ENCODE measurements at regions not wholly inside any gene's neighbourhood (a gene's known extent, or its start where the extent isn't known, plus 50 kb on each side); places are given as distances from the start of the nearest gene placed in this dataset.

DNA sequence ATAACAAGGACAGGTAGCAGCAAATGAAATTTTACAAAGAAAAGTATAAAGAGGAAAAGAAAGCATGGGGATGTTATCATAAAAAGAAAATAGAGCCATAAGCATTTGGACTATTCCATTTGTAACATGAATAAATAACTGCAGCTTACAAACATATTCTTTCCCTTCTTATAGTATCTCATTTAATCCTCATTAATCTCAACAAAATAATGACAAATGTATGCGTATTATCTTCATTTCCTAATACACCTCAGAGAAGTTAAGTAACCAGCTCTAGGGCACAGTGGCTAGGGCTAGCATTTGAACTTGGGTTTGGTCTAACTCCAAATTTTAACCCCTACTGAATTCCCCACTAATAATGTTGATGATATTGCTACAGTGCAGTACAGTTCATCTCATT, 175.5 kb upstream of the POU5F2 start (continued):
- no peak for TF ChIP-seq CBX2 (IDR thresholded peaks at IDR 0.05; ENCODE audit: borderline replicate concordance, low read depth)

DNA sequence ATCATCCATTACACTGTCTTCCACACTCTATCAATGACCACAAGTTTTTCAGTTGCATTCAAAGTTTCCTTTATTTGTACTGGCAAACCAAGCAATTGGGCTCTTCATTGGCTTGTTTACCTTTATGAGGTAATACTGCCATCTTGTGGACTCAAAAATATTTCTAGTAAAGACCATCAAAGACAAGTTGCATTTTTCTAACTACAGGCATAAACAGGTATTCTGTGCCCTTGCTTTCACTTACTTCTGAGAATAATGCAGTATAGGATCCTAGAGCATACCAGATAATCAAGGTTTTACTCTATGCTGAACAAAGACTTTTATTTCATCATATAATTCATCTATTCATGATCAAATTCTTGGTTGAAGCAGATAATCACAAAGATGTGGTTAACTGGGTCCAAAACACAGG, 173.7 kb upstream of the POU5F2 start:
- no peaks in the 10 kb centered on the region for H3K9me3 ChIP-seq
- no peak overlapping the region for H3K27ac ChIP-seq
- DNase-seq (ENCODE audit: low read depth in 1 of 2, low spot score in 1 of 2) (peak in 1 of 2 experiments; percentile 51), ATAC-seq (peak in 1 of 2 experiments; percentile 58; a peak in 1 of 6 replicates), FAIRE-seq (peak; percentile 83)
- no peaks in the 10 kb centered on the region for H3K4me1 ChIP-seq
- CTCF ChIA-PET, result no interaction called here
- H3K4me2 ChIP-seq, result no peak overlapping the region
- POLR2A ChIA-PET, result no interaction called here
- TF ChIP-seq EHMT2 (IDR thresholded peaks at IDR 0.05; ENCODE audit: low read depth), result no peak
- TF ChIP-seq RAD21 (conservative IDR thresholded peaks at IDR 0.05 in 1 of 2, IDR thresholded peaks at IDR 0.05 in 1 of 2), result peak; percentile 64 to 68
- no peak for TF ChIP-seq MYC (IDR thresholded peaks at IDR 0.05; ENCODE audit: borderline replicate concordance, low read length)
- TF ChIP-seq SMC3 (IDR thresholded peaks at IDR 0.05), result peak; percentile 46
- TF ChIP-seq, protein P1, sequence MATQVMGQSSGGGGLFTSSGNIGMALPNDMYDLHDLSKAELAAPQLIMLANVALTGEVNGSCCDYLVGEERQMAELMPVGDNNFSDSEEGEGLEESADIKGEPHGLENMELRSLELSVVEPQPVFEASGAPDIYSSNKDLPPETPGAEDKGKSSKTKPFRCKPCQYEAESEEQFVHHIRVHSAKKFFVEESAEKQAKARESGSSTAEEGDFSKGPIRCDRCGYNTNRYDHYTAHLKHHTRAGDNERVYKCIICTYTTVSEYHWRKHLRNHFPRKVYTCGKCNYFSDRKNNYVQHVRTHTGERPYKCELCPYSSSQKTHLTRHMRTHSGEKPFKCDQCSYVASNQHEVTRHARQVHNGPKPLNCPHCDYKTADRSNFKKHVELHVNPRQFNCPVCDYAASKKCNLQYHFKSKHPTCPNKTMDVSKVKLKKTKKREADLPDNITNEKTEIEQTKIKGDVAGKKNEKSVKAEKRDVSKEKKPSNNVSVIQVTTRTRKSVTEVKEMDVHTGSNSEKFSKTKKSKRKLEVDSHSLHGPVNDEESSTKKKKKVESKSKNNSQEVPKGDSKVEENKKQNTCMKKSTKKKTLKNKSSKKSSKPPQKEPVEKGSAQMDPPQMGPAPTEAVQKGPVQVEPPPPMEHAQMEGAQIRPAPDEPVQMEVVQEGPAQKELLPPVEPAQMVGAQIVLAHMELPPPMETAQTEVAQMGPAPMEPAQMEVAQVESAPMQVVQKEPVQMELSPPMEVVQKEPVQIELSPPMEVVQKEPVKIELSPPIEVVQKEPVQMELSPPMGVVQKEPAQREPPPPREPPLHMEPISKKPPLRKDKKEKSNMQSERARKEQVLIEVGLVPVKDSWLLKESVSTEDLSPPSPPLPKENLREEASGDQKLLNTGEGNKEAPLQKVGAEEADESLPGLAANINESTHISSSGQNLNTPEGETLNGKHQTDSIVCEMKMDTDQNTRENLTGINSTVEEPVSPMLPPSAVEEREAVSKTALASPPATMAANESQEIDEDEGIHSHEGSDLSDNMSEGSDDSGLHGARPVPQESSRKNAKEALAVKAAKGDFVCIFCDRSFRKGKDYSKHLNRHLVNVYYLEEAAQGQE (IDR thresholded peaks at IDR 0.05), result no peak
- no peak for TF ChIP-seq CHD2 (IDR thresholded peaks at IDR 0.05; ENCODE audit: low read length, partially characterized antibody)
- TF ChIP-seq, protein P2, sequence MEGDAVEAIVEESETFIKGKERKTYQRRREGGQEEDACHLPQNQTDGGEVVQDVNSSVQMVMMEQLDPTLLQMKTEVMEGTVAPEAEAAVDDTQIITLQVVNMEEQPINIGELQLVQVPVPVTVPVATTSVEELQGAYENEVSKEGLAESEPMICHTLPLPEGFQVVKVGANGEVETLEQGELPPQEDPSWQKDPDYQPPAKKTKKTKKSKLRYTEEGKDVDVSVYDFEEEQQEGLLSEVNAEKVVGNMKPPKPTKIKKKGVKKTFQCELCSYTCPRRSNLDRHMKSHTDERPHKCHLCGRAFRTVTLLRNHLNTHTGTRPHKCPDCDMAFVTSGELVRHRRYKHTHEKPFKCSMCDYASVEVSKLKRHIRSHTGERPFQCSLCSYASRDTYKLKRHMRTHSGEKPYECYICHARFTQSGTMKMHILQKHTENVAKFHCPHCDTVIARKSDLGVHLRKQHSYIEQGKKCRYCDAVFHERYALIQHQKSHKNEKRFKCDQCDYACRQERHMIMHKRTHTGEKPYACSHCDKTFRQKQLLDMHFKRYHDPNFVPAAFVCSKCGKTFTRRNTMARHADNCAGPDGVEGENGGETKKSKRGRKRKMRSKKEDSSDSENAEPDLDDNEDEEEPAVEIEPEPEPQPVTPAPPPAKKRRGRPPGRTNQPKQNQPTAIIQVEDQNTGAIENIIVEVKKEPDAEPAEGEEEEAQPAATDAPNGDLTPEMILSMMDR (IDR thresholded peaks at IDR 0.05), result peak; percentile 55
- H3K4me3 ChIP-seq, result no peak overlapping the region

DNA sequence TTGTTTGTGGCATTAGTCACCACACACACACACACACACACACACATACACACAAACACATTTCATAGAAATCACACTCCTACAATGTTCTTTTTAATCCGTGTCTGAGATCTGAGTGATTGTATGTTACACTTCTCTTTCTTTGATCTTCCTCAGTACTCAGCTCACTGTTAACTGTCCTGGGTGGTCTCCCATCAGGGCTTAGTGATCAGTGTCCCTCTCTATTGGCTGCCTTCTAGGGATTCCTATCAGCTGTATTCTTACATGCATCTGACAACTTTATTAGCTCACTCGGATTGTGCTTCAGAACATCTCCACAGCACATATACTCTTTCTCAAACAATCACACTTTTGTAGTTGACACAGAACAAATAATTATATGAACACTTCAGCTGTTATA, 170.2 kb upstream of the POU5F2 start:
- POLR2A ChIA-PET, result interaction anchor here (0.6 kb wide), 1 partner anchor 10 kb away, joined by 3 read pairs; no protein-coding TSS in a partner anchor
- Histone ChIP-seq H3K4me2 (no peak overlapping the region), H3K27ac (no peak overlapping the region), H3K9me3 (no peaks in the 10 kb centered on the region), H3K4me1 (no peaks in the 10 kb centered on the region), H3K4me3 (no peak overlapping the region)
- CTCF ChIA-PET, result no interaction called here
- no peak for FAIRE-seq
- 86% methylated on average over 2 of the region's 2 CpGs for WGBS (ENCODE audit: missing lambda C conversion rate)
- ATAC-seq, result no peak
- TF ChIP-seq ZSCAN20 (CRISPR knock-in tag; IDR thresholded peaks at IDR 0.05), result no peak
- TF ChIP-seq SREBF2 (IDR thresholded peaks at IDR 0.05), result no peak
- no peak for TF ChIP-seq MYC (IDR thresholded peaks at IDR 0.05; ENCODE audit: borderline replicate concordance, low read length)
- TF ChIP-seq EHF (CRISPR knock-in tag; IDR thresholded peaks at IDR 0.05), result no peak
- TF ChIP-seq HDAC2 (IDR thresholded peaks at IDR 0.05), result no peak
- TF ChIP-seq RNF2 (IDR thresholded peaks at IDR 0.05; ENCODE audit: borderline replicate concordance, low read depth), result no peak
- no peak for DNase-seq (ENCODE audit: low read depth in 1 of 2, low spot score in 1 of 2)

DNA sequence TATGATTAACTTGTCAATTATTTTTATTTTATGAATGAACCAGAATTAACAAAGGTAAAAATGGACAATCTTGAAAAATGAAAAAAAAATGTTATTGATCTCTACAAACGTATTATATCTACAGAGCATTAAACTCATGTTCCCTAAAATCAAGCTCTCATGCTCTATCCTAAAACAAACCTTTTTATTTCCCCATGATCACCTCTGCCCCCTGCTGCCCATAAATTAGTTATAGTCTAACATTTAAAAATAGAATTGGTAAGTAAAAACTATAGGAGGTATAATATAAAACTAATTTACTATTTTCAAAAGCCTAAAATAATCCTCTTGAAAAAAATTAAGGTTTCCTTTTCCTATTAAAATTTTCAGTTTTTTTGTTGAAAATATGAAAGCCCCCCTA, 168.0 kb upstream of the POU5F2 start:
- DNase-seq (ENCODE audit: low read depth in 1 of 2, low spot score in 1 of 2), result peak in 1 of 2 experiments; percentile 19
- WGBS (ENCODE audit: missing lambda C conversion rate), result 52% methylated on average over 1 of the region's 1 CpG
- TF ChIP-seq, protein P3, sequence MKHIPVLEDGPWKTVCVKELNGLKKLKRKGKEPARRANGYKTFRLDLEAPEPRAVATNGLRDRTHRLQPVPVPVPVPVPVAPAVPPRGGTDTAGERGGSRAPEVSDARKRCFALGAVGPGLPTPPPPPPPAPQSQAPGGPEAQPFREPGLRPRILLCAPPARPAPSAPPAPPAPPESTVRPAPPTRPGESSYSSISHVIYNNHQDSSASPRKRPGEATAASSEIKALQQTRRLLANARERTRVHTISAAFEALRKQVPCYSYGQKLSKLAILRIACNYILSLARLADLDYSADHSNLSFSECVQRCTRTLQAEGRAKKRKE (CRISPR knock-in tag; IDR thresholded peaks at IDR 0.05; ENCODE audit: low read depth), result no peak
- TF ChIP-seq, protein P2 (IDR thresholded peaks at IDR 0.05), result peak; percentile 39
- TF ChIP-seq SMC3 (IDR thresholded peaks at IDR 0.05), result peak; percentile 50
- TF ChIP-seq RNF2 (IDR thresholded peaks at IDR 0.05; ENCODE audit: borderline replicate concordance, low read depth), result no peak
- TF ChIP-seq RAD21 (conservative IDR thresholded peaks at IDR 0.05 in 1 of 2, IDR thresholded peaks at IDR 0.05 in 1 of 2), result peak; percentile 25 to 28; a peak in 3 of 5 replicates
- no peak overlapping the region for H3K4me3 ChIP-seq
- H3K4me1 ChIP-seq, result no peaks in the 10 kb centered on the region
- no peak overlapping the region for H3K27ac ChIP-seq
- FAIRE-seq, result peak; percentile 46
- CTCF ChIA-PET, result interaction anchor here (0.7 kb wide), 1 partner anchor 11 kb away, joined by 3 read pairs; no protein-coding TSS in a partner anchor
- ATAC-seq, result no peak
- POLR2A ChIA-PET, result no interaction called here
- H3K4me2 ChIP-seq, result no peak overlapping the region
- no peaks in the 10 kb centered on the region for H3K9me3 ChIP-seq
